ENCODE measurements at regions not wholly inside any gene's neighbourhood (a gene's known extent, or its start where the extent isn't known, plus 50 kb on each side); places are given as distances from the start of the nearest gene placed in this dataset.

DNA sequence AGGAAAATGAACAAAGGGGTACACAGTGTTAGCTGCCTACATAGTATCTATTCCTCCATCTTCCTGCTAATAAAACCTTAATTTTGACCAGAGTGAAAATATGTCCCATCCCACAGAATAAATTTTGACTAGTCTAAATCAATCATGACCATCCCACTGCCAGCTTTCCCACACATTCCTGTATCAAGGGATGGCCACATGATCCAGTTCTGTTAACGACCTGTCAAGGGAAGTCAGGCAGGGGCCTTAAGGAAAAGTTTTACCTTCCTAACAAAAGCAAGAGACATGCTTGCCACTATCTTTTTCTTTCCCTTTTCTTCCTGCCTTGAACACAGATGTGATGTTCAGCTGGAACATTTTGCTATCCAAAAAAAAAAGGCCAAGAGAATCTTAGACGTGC, 185.0 kb upstream of the CHAC2 start:
- ATAC-seq (ENCODE audit: low FRiP score) (no peak), DNase-seq (ENCODE audit: low spot score) (no peak)
- no peak for TF ChIP-seq CTCF (IDR thresholded peaks at IDR 0.05)

- DNase-seq (ENCODE audit: low spot score) = no peak
- no peak for ATAC-seq (ENCODE audit: low FRiP score)
- no peak for TF ChIP-seq CTCF (IDR thresholded peaks at IDR 0.05)
Observed at GRCh38 chr2:53576166-53576565, 191.4 kb upstream of the CHAC2 start.

GRCh38 chr2:53575721-53576124, 191.9 kb upstream of the CHAC2 start:
- DNase-seq (ENCODE audit: low spot score) = no peak
- no peak for TF ChIP-seq CTCF (IDR thresholded peaks at IDR 0.05)
- ATAC-seq (ENCODE audit: low FRiP score) = no peak

DNA sequence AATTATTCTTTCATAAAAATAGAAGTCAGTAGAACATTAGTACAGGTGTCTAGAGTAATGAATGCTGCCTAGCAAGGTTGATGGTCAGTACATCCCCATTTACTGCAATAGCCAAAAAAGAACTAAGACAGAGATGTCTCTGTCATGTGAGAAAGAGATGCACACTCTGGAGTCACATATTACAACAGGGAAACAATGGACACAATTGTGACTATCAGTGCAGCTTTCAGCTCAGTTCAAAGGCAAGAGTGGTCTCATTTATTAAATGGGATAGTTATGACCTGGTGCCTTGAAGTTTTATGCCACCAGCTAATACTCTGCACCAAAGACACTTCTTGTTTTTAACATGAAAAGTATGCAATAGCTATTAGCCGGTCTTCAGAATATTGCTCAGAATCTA, 194.9 kb upstream of the CHAC2 start:
- TF ChIP-seq CTCF (IDR thresholded peaks at IDR 0.05) = no peak
- DNase-seq (ENCODE audit: low spot score) (no peak), ATAC-seq (ENCODE audit: low FRiP score) (no peak)

GRCh38 chr2:53569957-53570727, 197.5 kb upstream of the CHAC2 start:
- DNase-seq (ENCODE audit: low spot score) (no peak), ATAC-seq (ENCODE audit: low FRiP score) (no peak)
- no peak for TF ChIP-seq CTCF (IDR thresholded peaks at IDR 0.05)

GRCh38 chr2:53568469-53568868, 199.1 kb upstream of the CHAC2 start:
- no peak for ATAC-seq (ENCODE audit: low FRiP score)
- no peak for TF ChIP-seq CTCF (IDR thresholded peaks at IDR 0.05)

GRCh38 chr2:53567073-53567472, 200.5 kb upstream of the CHAC2 start:
- no peak for DNase-seq (ENCODE audit: low spot score)
- TF ChIP-seq CTCF (IDR thresholded peaks at IDR 0.05) = no peak
- no peak for ATAC-seq (ENCODE audit: low FRiP score)

More at GRCh38 chr2:53568469-53568868, 199.1 kb upstream of the CHAC2 start:
- DNase-seq (ENCODE audit: low spot score) = no peak

Data from omental fat pad (tissue), 3 donors.